ENCODE measurements at regions not wholly inside any gene's neighbourhood (a gene's known extent, or its start where the extent isn't known, plus 50 kb on each side); places are given as distances from the start of the nearest gene placed in this dataset.
A peak's percentile ranks its signal among the peaks of the same experiment; 100 is the strongest.
"Not testable (repeated sequence)": the region's sequence is repeated elsewhere in the genome, so short reads cannot be mapped to it uniquely, and the experiment has no call there.

GRCh38 chr4:1548827-1549637 is 135.1 kb downstream of the FAM53A start:
- H3K27ac ChIP-seq: peak overlapping the region in 2 of 8 donors; percentile 44 to 67
- H3K36me3 ChIP-seq; H3K9me3 ChIP-seq; intact Hi-C loops (cut with DNase I; ENCODE audit: low total_unique reads): not testable (repeated sequence)
- peak; percentile 89 for DNase-seq
- peak overlapping the region in 4 of 8 donors; percentile 15 to 53 (median 28) for H3K4me3 ChIP-seq
- 10 to 22% (median 19%) methylated on average over 17 to 33 of the region's 33 CpGs for WGBS, 5 donors
- peaks cover 0 to 17% (median 11%) of the 10 kb centered on the region in 6 donors for H3K4me1 ChIP-seq
- peaks cover 0 to 67% (median 5%) of the 10 kb centered on the region in 7 donors for H3K27me3 ChIP-seq (replicated peaks in 1 of 7)
- TF ChIP-seq, protein P1, sequence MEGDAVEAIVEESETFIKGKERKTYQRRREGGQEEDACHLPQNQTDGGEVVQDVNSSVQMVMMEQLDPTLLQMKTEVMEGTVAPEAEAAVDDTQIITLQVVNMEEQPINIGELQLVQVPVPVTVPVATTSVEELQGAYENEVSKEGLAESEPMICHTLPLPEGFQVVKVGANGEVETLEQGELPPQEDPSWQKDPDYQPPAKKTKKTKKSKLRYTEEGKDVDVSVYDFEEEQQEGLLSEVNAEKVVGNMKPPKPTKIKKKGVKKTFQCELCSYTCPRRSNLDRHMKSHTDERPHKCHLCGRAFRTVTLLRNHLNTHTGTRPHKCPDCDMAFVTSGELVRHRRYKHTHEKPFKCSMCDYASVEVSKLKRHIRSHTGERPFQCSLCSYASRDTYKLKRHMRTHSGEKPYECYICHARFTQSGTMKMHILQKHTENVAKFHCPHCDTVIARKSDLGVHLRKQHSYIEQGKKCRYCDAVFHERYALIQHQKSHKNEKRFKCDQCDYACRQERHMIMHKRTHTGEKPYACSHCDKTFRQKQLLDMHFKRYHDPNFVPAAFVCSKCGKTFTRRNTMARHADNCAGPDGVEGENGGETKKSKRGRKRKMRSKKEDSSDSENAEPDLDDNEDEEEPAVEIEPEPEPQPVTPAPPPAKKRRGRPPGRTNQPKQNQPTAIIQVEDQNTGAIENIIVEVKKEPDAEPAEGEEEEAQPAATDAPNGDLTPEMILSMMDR (IDR thresholded peaks at IDR 0.05 in 8 of 11, conservative IDR thresholded peaks at IDR 0.05 in 3 of 11): peak; percentile 50 to 99 (median 96)

DNA sequence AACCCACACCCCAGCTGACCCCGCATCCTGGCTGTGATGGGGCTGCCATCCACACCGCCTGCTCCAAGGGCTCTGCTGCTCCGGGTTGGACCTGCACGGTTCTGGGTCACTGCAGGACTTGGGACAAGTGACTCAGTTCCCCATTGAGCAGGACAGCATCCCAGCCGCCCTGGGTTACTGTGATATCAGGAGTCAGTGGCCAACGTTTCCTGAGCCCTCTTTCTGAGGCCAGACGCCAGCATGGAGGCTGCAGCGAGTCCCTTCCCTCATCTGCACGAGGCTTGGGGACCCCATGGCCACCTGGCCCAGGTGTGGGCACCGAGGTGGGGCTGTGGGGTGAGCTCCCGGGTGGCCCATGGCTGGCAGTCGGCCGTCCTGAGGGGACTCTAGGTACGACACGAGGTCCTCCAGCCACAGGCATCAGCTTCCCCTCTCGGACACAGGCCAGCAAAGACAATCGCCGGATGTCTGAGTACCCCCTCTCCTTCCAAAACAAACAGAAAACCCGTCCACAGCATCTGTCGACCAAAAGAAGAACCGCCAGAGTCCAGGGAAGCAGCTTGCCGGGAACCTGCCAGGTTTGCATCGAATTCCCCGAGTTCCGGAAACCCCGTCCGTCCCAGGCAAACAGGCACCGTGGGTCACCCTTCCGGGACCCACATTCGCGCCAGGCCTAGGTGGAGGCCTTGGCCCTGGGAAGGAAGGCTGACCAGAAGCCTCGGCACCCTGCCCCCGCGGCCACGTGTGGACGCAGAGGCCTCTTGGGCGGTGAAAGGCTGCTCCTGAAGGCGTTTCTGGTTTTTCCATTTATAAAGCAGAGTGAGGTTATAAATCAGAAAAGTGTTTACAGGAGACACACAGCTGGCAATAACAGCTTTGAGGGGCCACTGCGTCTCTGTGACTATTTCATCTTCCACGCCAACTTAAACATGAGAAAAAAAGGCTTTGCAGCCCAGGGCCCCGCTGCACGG is 136.0 kb downstream of the FAM53A start:
- intact Hi-C loops (cut with DNase I; ENCODE audit: low total_unique reads): no loop called here
- Histone ChIP-seq H3K27me3 (replicated peaks in 1 of 7) (peaks cover 0 to 67% (median 5%) of the 10 kb centered on the region in 7 donors), H3K4me1 (peaks cover 0 to 17% (median 11%) of the 10 kb centered on the region in 6 donors), H3K36me3 (no peaks in the 10 kb centered on the region), H3K27ac (peak overlapping the region in 2 of 8 donors; percentile 44 to 67), H3K4me3 (peak overlapping the region in 4 of 8 donors; percentile 15 to 53 (median 28)), H3K9me3 (no peaks in the 10 kb centered on the region)
- 59 to 73% (median 64%) methylated on average over 28 to 42 of the region's 42 CpGs for WGBS, 5 donors
- no peak for DNase-seq
- TF ChIP-seq, protein P1 (IDR thresholded peaks at IDR 0.05 in 8 of 11, conservative IDR thresholded peaks at IDR 0.05 in 3 of 11): no peak
- TF ChIP-seq POLR2A (IDR thresholded peaks at IDR 0.05) (no peak), POLR2AphosphoS5 (IDR thresholded peaks at IDR 0.05) (peak in 2 of 3 donors; percentile 24 to 53)

GRCh38 chr4:1547131-1547855 is 136.8 kb downstream of the FAM53A start:
- DNase-seq: no peak
- Histone ChIP-seq H3K4me1 (peaks cover 0 to 17% (median 11%) of the 10 kb centered on the region in 6 donors), H3K27me3 (replicated peaks in 1 of 7) (peaks cover 0 to 66% (median 1%) of the 10 kb centered on the region in 7 donors), H3K4me3 (no peak overlapping the region), H3K27ac (no peak overlapping the region), H3K9me3 (no peaks in the 10 kb centered on the region), H3K36me3 (no peaks in the 10 kb centered on the region)
- TF ChIP-seq, protein P1 (IDR thresholded peaks at IDR 0.05 in 8 of 11, conservative IDR thresholded peaks at IDR 0.05 in 3 of 11): no peak
- TF ChIP-seq POLR2A (IDR thresholded peaks at IDR 0.05): no peak
- TF ChIP-seq POLR2AphosphoS5 (IDR thresholded peaks at IDR 0.05): no peak
- 72 to 82% (median 77%) methylated on average over 16 to 19 of the region's 19 CpGs for WGBS, 5 donors
- intact Hi-C loops (cut with DNase I; ENCODE audit: low total_unique reads): no loop called here
